Liver (tissue), 7 donors: ENCODE measurements at regions not wholly inside any gene's neighbourhood (a gene's known extent, or its start where the extent isn't known, plus 50 kb on each side); places are given as distances from the start of the nearest gene placed in this dataset.

Source experiments
- DNase-seq: peaks from one replicate; pipeline ENCODE4 v3.0.0-alpha.2; 2017; ENCODE audit warnings: low spot score
- H3K27ac ChIP-seq, 2 donors: one replicate each; pipeline ENCODE4 v1.7.0; 2013; ENCODE audit warnings: inconsistent platforms in 2 of 2, low read length in 2 of 2, control low read depth in 1 of 2, low read depth in 1 of 2, mild to moderate bottlenecking in 1 of 2
- H3K27me3 ChIP-seq, 4 donors: one replicate each; pipeline versions ENCODE4 v1.6.1 to v1.7.0; 2013; ENCODE audit warnings: low read length in 3 of 4, inconsistent platforms in 1 of 4, mild to moderate bottlenecking in 1 of 4, moderate library complexity in 1 of 4; ENCODE audit not compliant: control insufficient read depth in 4 of 4, insufficient read depth in 4 of 4
- H3K36me3 ChIP-seq, 4 donors: one replicate each; pipeline versions ENCODE4 v1.6.1 to v1.7.0; 2013; ENCODE audit warnings: low read length in 3 of 4, mild to moderate bottlenecking in 3 of 4, low read depth in 1 of 4, moderate library complexity in 1 of 4; ENCODE audit not compliant: control insufficient read depth in 4 of 4, insufficient read depth in 3 of 4
- H3K4me1 ChIP-seq, 4 donors: one replicate each; pipeline versions ENCODE4 v1.6.1 to v1.7.0; 2013; ENCODE audit warnings: low read length in 3 of 4, mild to moderate bottlenecking in 3 of 4, moderate library complexity in 1 of 4; ENCODE audit not compliant: control insufficient read depth in 4 of 4, insufficient read depth in 4 of 4
- H3K4me3 ChIP-seq, 3 donors: one replicate each; pipeline versions ENCODE4 v1.6.1 to v1.7.0; 2013; ENCODE audit warnings: low read length in 3 of 3, control low read depth in 1 of 3, low read depth in 1 of 3, mild to moderate bottlenecking in 1 of 3
- H3K9ac ChIP-seq, 2 donors: one replicate each; pipeline ENCODE4 v1.7.0; 2013; ENCODE audit warnings: low read length in 2 of 2, mild to moderate bottlenecking in 2 of 2, moderate library complexity in 2 of 2, control low read depth in 1 of 2, low read depth in 1 of 2
- H3K9me3 ChIP-seq, 4 donors: one replicate each; pipeline versions ENCODE4 v1.6.1 to v1.7.0; 2013; ENCODE audit warnings: low read length in 3 of 4; ENCODE audit not compliant: control insufficient read depth in 4 of 4
- ATF3 ChIP-seq: IDR thresholded peaks from 2 replicates; pipeline ENCODE4 v1.6.1; 2016; ENCODE audit warnings: antibody characterized with exemption
- FOXA1 ChIP-seq: IDR thresholded peaks from 2 replicates; pipeline ENCODE4 v1.6.1; 2016; ENCODE audit warnings: antibody characterized with exemption
- FOXA2 ChIP-seq: IDR thresholded peaks from 2 replicates; pipeline ENCODE4 v1.6.1; 2016; ENCODE audit warnings: antibody characterized with exemption
- HNF4A ChIP-seq, 2 donors: conservative IDR thresholded peaks; 2 replicates each; pipeline ENCODE4 v1.6.1; 2016; ENCODE audit warnings: antibody characterized with exemption in 2 of 2, mild to moderate bottlenecking in 2 of 2
- HNF4G ChIP-seq: IDR thresholded peaks from 2 replicates; pipeline ENCODE4 v1.6.1; 2016; ENCODE audit warnings: antibody characterized with exemption
- JUND ChIP-seq, 2 donors: IDR thresholded peaks; 2 replicates each; pipeline ENCODE4 v1.6.1; 2016; ENCODE audit warnings: antibody characterized with exemption in 2 of 2
- MAX ChIP-seq: IDR thresholded peaks from 2 replicates; pipeline ENCODE4 v1.6.1; 2016; ENCODE audit warnings: antibody characterized with exemption
- RAD21 ChIP-seq, 2 donors: IDR thresholded peaks; 2 replicates each; pipeline ENCODE4 v1.6.1; 2016; ENCODE audit warnings: antibody characterized with exemption in 2 of 2, mild to moderate bottlenecking in 2 of 2
- REST ChIP-seq: IDR thresholded peaks from 2 replicates; pipeline ENCODE4 v1.6.1; 2016; ENCODE audit warnings: antibody characterized with exemption, mild to moderate bottlenecking
- RXRA ChIP-seq, 2 donors: IDR thresholded peaks; 2 replicates each; pipeline ENCODE4 v1.6.1; 2017 to 2018; ENCODE audit warnings: antibody characterized with exemption in 2 of 2, mild to moderate bottlenecking in 1 of 2
- SP1 ChIP-seq: IDR thresholded peaks from 2 replicates; pipeline ENCODE4 v1.6.1; 2018; ENCODE audit warnings: antibody characterized with exemption, mild to moderate bottlenecking
- TAF1 ChIP-seq: conservative IDR thresholded peaks from 2 replicates; pipeline ENCODE4 v1.6.1; 2016; ENCODE audit warnings: antibody characterized with exemption, mild to moderate bottlenecking
- YY1 ChIP-seq: IDR thresholded peaks from 2 replicates; pipeline ENCODE4 v1.6.1; 2016; ENCODE audit warnings: antibody characterized with exemption, mild to moderate bottlenecking
- ZBTB33 ChIP-seq: IDR thresholded peaks from 2 replicates; pipeline ENCODE4 v1.6.1; 2016; ENCODE audit warnings: antibody characterized with exemption
- WGBS: extraction: QIAGEN DNeasy Blood & Tissue Kit; methylation state at CpG from one replicate; pipeline ENCODE4 v1.1.7; 2013; 5-methylcytosine and 5-hydroxymethylcytosine counted together
- donor health status: healthy.
- donor health status: healthy.
- donor health status: healthy.
- donor health status: healthy.

GRCh38 chr6:74912234-74912633 is 293.6 kb downstream of the COL12A1 start:
- H3K36me3 ChIP-seq = no peaks in the 10 kb centered on the region
- no peak for DNase-seq
- no peak for TF ChIP-seq ATF3
- TF ChIP-seq ZBTB33 = no peak
- no peak for TF ChIP-seq MAX
- TF ChIP-seq FOXA1 = no peak
- TF ChIP-seq FOXA2 = no peak
- no peak for TF ChIP-seq SP1
- TF ChIP-seq YY1 = no peak
- TF ChIP-seq JUND (IDR thresholded peaks at IDR 0.05) = no peak
- TF ChIP-seq RAD21 (IDR thresholded peaks at IDR 0.05) = no peak
- TF ChIP-seq REST = no peak
- TF ChIP-seq TAF1 = no peak
- TF ChIP-seq RXRA (IDR thresholded peaks at IDR 0.05) = no peak
- TF ChIP-seq HNF4G = no peak
- H3K27me3 ChIP-seq = no peaks in the 10 kb centered on the region
- no peak overlapping the region for H3K27ac ChIP-seq
- 35% methylated on average over 3 of the region's 3 CpGs for WGBS
- no peak overlapping the region for H3K4me3 ChIP-seq
- no peak overlapping the region for H3K9ac ChIP-seq
- no peaks in the 10 kb centered on the region for H3K4me1 ChIP-seq
- H3K9me3 ChIP-seq = no peaks in the 10 kb centered on the region

GRCh38 chr6:74902846-74903245 is 303.0 kb downstream of the COL12A1 start:
- H3K9ac ChIP-seq = no peak overlapping the region
- 88% methylated on average over 2 of the region's 2 CpGs for WGBS
- H3K27ac ChIP-seq = no peak overlapping the region
- H3K9me3 ChIP-seq = peaks cover 0 to 7% (median 3%) of the 10 kb centered on the region in 4 donors
- H3K36me3 ChIP-seq = no peaks in the 10 kb centered on the region
- H3K4me1 ChIP-seq = no peaks in the 10 kb centered on the region
- no peak for DNase-seq
- no peak overlapping the region for H3K4me3 ChIP-seq
- TF ChIP-seq RAD21 (IDR thresholded peaks at IDR 0.05) (no peak), HNF4A (conservative IDR thresholded peaks at IDR 0.05) (no peak)
- H3K27me3 ChIP-seq = no peaks in the 10 kb centered on the region

GRCh38 chr6:74902089-74902488 is 303.8 kb downstream of the COL12A1 start:
- H3K9me3 ChIP-seq = peaks cover 0 to 7% (median 3%) of the 10 kb centered on the region in 4 donors
- DNase-seq = no peak
- no peaks in the 10 kb centered on the region for H3K4me1 ChIP-seq
- TF ChIP-seq HNF4A (conservative IDR thresholded peaks at IDR 0.05) = no peak
- TF ChIP-seq YY1 = no peak
- TF ChIP-seq MAX = no peak
- 61% methylated on average over 1 of the region's 1 CpG for WGBS
- H3K9ac ChIP-seq = no peak overlapping the region
- no peaks in the 10 kb centered on the region for H3K36me3 ChIP-seq
- no peak overlapping the region for H3K27ac ChIP-seq
- H3K4me3 ChIP-seq = no peak overlapping the region
- H3K27me3 ChIP-seq = no peaks in the 10 kb centered on the region
